ENCODE measurements at regions not wholly inside any gene's neighbourhood (a gene's known extent, or its start where the extent isn't known, plus 50 kb on each side); places are given as distances from the start of the nearest gene placed in this dataset.
"Not testable (repeated sequence)": the region's sequence is repeated elsewhere in the genome, so short reads cannot be mapped to it uniquely, and the experiment has no call there.

DNA sequence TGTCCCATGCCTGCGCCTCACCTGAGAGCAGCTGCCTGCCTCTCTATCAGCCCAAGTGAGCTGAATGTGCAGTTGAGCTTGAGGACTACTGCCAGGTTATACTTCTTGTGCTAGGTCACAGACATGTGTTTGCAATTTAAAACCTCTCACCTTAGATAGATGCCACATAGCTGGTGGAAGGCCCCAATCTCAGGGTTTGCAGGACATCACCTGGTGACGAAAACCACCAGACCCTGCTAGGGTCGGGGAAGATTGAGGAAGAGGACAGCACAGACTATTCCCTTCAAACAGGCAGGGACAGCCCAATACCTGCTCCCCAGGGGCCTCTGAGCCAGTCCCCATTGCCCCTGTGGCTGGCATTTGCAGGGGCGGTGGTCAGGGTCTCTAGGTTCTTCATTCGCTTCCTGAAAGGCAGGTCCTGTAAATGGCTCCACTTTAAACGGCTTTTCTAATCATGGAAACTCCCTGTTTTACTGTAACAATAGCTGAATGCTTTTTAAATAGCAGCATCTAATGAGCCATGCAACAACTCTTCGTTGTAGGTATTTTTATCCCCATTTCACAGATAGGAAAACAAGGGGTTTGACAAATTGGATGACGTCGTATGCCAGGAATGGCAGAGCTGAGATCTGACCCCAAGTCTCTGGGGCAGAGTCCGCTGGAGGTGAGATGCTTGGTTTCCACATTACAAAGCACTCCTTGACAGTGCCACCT, 80.1 kb downstream of the EMX2 start:
- no peaks in the 10 kb centered on the region for H3K4me1 ChIP-seq
- H3K9me3 ChIP-seq, result no peaks in the 10 kb centered on the region
- H3K27ac ChIP-seq, result no peak overlapping the region
- no peaks in the 10 kb centered on the region for H3K36me3 ChIP-seq
- H3K27me3 ChIP-seq, result peaks cover 0 to 14% of the 10 kb centered on the region in 2 donors
- no peak overlapping the region for H3K4me3 ChIP-seq
- DNase-seq (ENCODE audit: low spot score in 2 of 2), result no peak
- TF ChIP-seq, protein P1, sequence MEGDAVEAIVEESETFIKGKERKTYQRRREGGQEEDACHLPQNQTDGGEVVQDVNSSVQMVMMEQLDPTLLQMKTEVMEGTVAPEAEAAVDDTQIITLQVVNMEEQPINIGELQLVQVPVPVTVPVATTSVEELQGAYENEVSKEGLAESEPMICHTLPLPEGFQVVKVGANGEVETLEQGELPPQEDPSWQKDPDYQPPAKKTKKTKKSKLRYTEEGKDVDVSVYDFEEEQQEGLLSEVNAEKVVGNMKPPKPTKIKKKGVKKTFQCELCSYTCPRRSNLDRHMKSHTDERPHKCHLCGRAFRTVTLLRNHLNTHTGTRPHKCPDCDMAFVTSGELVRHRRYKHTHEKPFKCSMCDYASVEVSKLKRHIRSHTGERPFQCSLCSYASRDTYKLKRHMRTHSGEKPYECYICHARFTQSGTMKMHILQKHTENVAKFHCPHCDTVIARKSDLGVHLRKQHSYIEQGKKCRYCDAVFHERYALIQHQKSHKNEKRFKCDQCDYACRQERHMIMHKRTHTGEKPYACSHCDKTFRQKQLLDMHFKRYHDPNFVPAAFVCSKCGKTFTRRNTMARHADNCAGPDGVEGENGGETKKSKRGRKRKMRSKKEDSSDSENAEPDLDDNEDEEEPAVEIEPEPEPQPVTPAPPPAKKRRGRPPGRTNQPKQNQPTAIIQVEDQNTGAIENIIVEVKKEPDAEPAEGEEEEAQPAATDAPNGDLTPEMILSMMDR (IDR thresholded peaks at IDR 0.05), result no peak
- no peak for TF ChIP-seq POLR2A (IDR thresholded peaks at IDR 0.05)
- TF ChIP-seq POLR2AphosphoS5 (IDR thresholded peaks at IDR 0.05), result no peak
- intact Hi-C loops (cut with DNase I; ENCODE audit: low total_unique reads), result no loop called here

DNA sequence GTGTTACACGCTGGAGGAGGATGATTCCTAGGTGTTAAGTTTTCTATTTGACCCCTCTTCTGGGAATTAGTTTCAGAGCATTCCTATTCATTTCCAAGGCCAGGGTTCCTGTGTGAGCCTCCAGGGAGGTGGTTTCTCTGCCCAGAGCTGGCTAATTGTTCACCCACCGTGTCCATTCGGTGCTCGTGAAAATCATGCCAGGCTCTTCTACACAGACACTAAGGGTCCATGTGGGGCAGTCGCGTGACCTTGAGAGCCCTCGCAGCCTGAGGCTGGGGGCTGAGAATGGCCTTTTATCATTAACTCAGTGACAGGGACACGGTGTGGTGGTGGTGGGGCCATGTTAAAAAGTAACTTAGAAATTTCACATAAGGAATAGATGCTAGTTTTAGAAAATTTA, 83.7 kb downstream of the EMX2 start:
- intact Hi-C loops (cut with DNase I; ENCODE audit: low total_unique reads), result no loop called here
- TF ChIP-seq, protein P1 (IDR thresholded peaks at IDR 0.05), result no peak
- TF ChIP-seq POLR2A (IDR thresholded peaks at IDR 0.05), result no peak
- TF ChIP-seq POLR2AphosphoS5 (IDR thresholded peaks at IDR 0.05), result no peak
- H3K36me3 ChIP-seq, result no peaks in the 10 kb centered on the region
- no peaks in the 10 kb centered on the region for H3K4me1 ChIP-seq
- H3K4me3 ChIP-seq, result no peak overlapping the region
- no peak for DNase-seq (ENCODE audit: low spot score in 2 of 2)
- H3K9me3 ChIP-seq, result no peaks in the 10 kb centered on the region
- no peak overlapping the region for H3K27ac ChIP-seq
- H3K27me3 ChIP-seq, result peaks cover 0 to 7% of the 10 kb centered on the region in 2 donors

DNA sequence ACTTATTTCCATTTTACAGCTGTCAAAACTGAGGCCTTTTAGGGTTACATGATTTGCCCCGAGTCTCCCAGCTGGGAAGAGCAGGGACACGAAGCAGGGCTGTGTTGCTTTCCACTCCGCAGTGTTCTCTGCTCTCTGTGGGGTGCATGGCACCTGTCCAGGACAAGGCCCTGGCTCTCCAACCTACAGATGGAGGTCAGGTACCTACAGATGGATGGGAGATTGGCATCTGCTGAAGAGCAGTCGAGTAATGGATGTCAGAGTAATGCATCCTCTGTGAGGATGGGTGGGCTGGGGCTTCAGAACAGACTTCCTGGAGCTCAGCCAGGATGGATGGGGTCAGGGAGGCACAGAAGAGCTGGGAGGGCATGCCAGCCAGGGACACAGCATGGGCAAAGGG, 85.0 kb downstream of the EMX2 start:
- H3K4me3 ChIP-seq, result no peak overlapping the region
- intact Hi-C loops (cut with DNase I; ENCODE audit: low total_unique reads), result no loop called here
- H3K4me1 ChIP-seq, result no peaks in the 10 kb centered on the region
- no peak for DNase-seq (ENCODE audit: low spot score in 2 of 2)
- no peaks in the 10 kb centered on the region for H3K9me3 ChIP-seq
- no peaks in the 10 kb centered on the region for H3K27me3 ChIP-seq
- no peak for TF ChIP-seq POLR2A (IDR thresholded peaks at IDR 0.05)
- TF ChIP-seq, protein P1 (IDR thresholded peaks at IDR 0.05), result no peak
- TF ChIP-seq POLR2AphosphoS5 (IDR thresholded peaks at IDR 0.05), result no peak
- no peak overlapping the region for H3K27ac ChIP-seq
- no peaks in the 10 kb centered on the region for H3K36me3 ChIP-seq

DNA sequence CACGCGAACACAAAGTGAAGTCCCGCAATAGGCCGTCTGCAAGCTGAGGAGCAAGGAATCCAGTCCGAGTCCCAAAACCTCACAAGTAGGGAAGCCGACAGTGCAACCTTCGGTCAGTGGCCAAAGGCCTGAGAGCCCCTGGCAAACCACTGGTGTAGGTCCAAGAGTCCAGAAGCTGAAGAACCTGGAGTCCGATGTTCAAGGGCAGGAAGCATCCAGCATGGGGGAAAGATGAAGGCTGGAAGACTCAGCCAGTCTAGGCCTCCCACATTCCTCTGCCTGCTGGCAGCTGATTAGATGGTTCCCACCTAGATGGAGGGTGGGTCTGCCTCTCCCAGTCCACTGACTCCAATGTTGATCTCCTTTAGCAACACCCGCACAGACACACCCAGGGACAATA, 87.2 kb downstream of the EMX2 start:
- H3K9me3 ChIP-seq; H3K4me3 ChIP-seq; H3K4me1 ChIP-seq; DNase-seq (ENCODE audit: low spot score in 2 of 2); H3K36me3 ChIP-seq; H3K27me3 ChIP-seq; intact Hi-C loops (cut with DNase I; ENCODE audit: low total_unique reads); H3K27ac ChIP-seq: not testable (repeated sequence)

DNA sequence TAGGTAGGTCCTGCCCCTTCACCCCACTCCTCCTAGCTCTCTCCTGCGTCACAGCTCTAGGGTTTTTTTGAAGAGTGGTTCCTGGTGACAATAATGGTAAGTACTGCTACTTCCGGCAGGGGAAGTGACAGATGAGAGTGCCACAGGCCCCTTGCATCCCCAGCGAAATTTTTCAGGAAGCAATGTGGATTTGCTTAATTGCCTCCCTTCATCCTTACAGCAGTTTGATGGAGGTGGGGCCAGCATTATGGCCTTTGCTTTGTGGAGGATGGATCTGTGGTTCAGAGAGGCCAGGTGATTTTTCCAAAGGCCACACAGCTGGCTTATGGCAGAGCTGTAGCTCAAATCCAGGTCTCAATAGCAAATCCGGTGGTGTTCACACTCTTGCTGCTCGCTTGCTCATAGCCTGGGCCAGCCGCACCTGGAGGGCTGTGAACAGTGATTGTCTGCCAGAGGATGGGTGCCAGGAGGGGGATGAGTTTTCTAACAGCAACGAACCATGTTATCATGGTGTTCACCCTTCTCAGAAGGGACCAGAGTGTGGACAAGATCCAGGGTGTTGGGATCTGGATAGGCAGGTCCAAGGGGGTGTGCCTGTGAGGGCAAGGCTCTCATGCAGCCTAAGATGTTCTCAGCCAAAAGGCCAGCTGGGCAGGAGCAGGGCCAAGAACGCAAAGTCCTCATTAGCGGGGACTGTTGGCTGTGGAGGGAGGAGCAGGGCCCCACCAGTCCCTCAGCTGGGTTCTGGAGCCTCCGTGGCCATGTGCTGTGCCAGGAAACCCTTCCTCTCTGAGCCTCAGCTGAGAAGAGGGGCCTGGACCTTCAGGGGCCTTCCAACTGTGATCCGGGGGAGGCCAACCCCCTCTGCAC, 89.0 kb downstream of the EMX2 start:
- H3K9me3 ChIP-seq, result no peaks in the 10 kb centered on the region
- H3K27me3 ChIP-seq, result no peaks in the 10 kb centered on the region
- intact Hi-C loops (cut with DNase I; ENCODE audit: low total_unique reads), result no loop called here
- no peaks in the 10 kb centered on the region for H3K36me3 ChIP-seq
- H3K27ac ChIP-seq, result no peak overlapping the region
- no peak for DNase-seq (ENCODE audit: low spot score in 2 of 2)
- no peak overlapping the region for H3K4me3 ChIP-seq
- no peak for TF ChIP-seq POLR2A (IDR thresholded peaks at IDR 0.05)
- TF ChIP-seq, protein P1 (IDR thresholded peaks at IDR 0.05), result no peak
- TF ChIP-seq POLR2AphosphoS5 (IDR thresholded peaks at IDR 0.05), result no peak
- H3K4me1 ChIP-seq, result no peaks in the 10 kb centered on the region
